Ovary (tissue), 7 donors: ENCODE measurements at regions not wholly inside any gene's neighbourhood (a gene's known extent, or its start where the extent isn't known, plus 50 kb on each side); places are given as distances from the start of the nearest gene placed in this dataset.

ENCODE experiments used
- DNase-seq, 5 donors: peaks; one replicate each; pipeline ENCODE4 v3.0.0-alpha.2; 2019 to 2020
- H3K27ac ChIP-seq, 2 donors: fragments of 200-600 bp; one replicate each; pipeline versions ENCODE4 v1.5.1 to v1.8.0; 2019 to 2022
- H3K27me3 ChIP-seq: fragments of 200-600 bp; one replicate; pipeline ENCODE4 v1.8.0; 2022
- H3K36me3 ChIP-seq: fragments of 200-600 bp; sonication (generic); one replicate; pipeline ENCODE4 v1.5.1; 2019
- H3K4me1 ChIP-seq: one replicate; pipeline ENCODE4 v1.8.1; 2013; ENCODE audit warnings: mild to moderate bottlenecking, moderate library complexity; ENCODE audit not compliant: insufficient read depth
- H3K4me3 ChIP-seq: fragments of 200-600 bp; sonication (generic); one replicate; pipeline ENCODE4 v1.5.1; 2017
- H3K9me3 ChIP-seq, 2 donors: fragments of 200-600 bp in 1 of 2; sonication (generic) in 1 of 2; one replicate each; pipeline versions ENCODE4 v1.5.1 to v1.8.1; 2013 to 2019; ENCODE audit warnings: mild to moderate bottlenecking in 1 of 2, moderate library complexity in 1 of 2
- CTCF ChIP-seq, 3 donors: fragments of 450-650 bp in 2 of 3; fragments of 200-600 bp in 1 of 3; IDR thresholded peaks; one replicate each; pipeline versions ENCODE4 v1.5.1 to v1.8.0; 2016 to 2022; ENCODE audit warnings: antibody characterized with exemption in 3 of 3, mild to moderate bottlenecking in 1 of 3
- EP300 ChIP-seq: sonication (generic); formaldehyde crosslinking; IDR thresholded peaks from one replicate; pipeline ENCODE4 v1.6.1; 2017; ENCODE audit warnings: antibody characterized with exemption
- POLR2A ChIP-seq: fragments of 450-650 bp; IDR thresholded peaks from one replicate; pipeline ENCODE4 v1.6.1; 2017; ENCODE audit warnings: antibody characterized with exemption, mild to moderate bottlenecking, moderate library complexity
- WGBS, 3 donors: extraction: QIAGEN DNeasy Blood & Tissue Kit in 1 of 3; methylation state at CpG; one replicate each; pipeline versions ENCODE4 v1.1.5 to v1.1.7; 2013 to 2017; 5-methylcytosine and 5-hydroxymethylcytosine counted together
- intact Hi-C, 4 donors: fragments of 100-400 bp; cut with DNase I; formaldehyde crosslinking; loops; one replicate each; pipeline versions ENCODE4 v1.11.0 to v1.15.1; 2022 to 2023
- donor health status: DM: no; HTN: no; CAD: no; lungs with moderate emphysema.
- donor health status: DM: no; HTN: no; CAD: no.
- donor health status: Bipolar disorder and iron deficiency.
- donor health status: DM: no; HTN: no; CAD: no.
- donor health status: DM: yes; HTN: yes; CAD: no.

GRCh38 chr3:86180696-86181095 lies 810.3 kb downstream of the VGLL3 start:
- no peaks in the 10 kb centered on the region for H3K4me1 ChIP-seq
- no peaks in the 10 kb centered on the region for H3K9me3 ChIP-seq
- no peak for TF ChIP-seq EP300
- TF ChIP-seq CTCF (IDR thresholded peaks at IDR 0.05), result no peak
- TF ChIP-seq POLR2A, result no peak
- H3K36me3 ChIP-seq, result no peaks in the 10 kb centered on the region
- intact Hi-C loops, result no loop called here
- H3K27ac ChIP-seq, result no peak overlapping the region
- DNase-seq, result no peak
- 53 to 58% (median 56%) methylated on average over 2 of the region's 2 CpGs for WGBS, 3 donors
- H3K27me3 ChIP-seq, result no peaks in the 10 kb centered on the region
- H3K4me3 ChIP-seq, result no peak overlapping the region

- H3K36me3 ChIP-seq, result no peaks in the 10 kb centered on the region
- TF ChIP-seq POLR2A, result no peak
- TF ChIP-seq EP300, result no peak
- no peak for TF ChIP-seq CTCF (IDR thresholded peaks at IDR 0.05)
- intact Hi-C loops, result no loop called here
- no peak overlapping the region for H3K27ac ChIP-seq
- no peak overlapping the region for H3K4me3 ChIP-seq
- 59 to 78% (median 63%) methylated on average over 6 of the region's 6 CpGs for WGBS, 3 donors
- no peaks in the 10 kb centered on the region for H3K27me3 ChIP-seq
- DNase-seq, result no peak
- H3K9me3 ChIP-seq, result no peaks in the 10 kb centered on the region
- H3K4me1 ChIP-seq, result no peaks in the 10 kb centered on the region
Measured at GRCh38 chr3:86178095-86178494, 812.9 kb downstream of the VGLL3 start.

- H3K9me3 ChIP-seq, result no peaks in the 10 kb centered on the region
- H3K27me3 ChIP-seq, result no peaks in the 10 kb centered on the region
- no peaks in the 10 kb centered on the region for H3K36me3 ChIP-seq
- H3K27ac ChIP-seq, result no peak overlapping the region
- 89 to 97% (median 95%) methylated on average over 3 of the region's 3 CpGs for WGBS, 3 donors
- intact Hi-C loops, result no loop called here
- H3K4me3 ChIP-seq, result no peak overlapping the region
- TF ChIP-seq CTCF (IDR thresholded peaks at IDR 0.05), result no peak
- DNase-seq, result no peak
- H3K4me1 ChIP-seq, result no peaks in the 10 kb centered on the region
Measured at GRCh38 chr3:86176445-86176784, 814.5 kb downstream of the VGLL3 start.

GRCh38 chr3:86175593-86176444 lies 815.1 kb downstream of the VGLL3 start:
- intact Hi-C loops, result no loop called here
- no peak for TF ChIP-seq CTCF (IDR thresholded peaks at IDR 0.05)
- no peak for TF ChIP-seq POLR2A
- TF ChIP-seq EP300, result no peak
- no peaks in the 10 kb centered on the region for H3K27me3 ChIP-seq
- H3K4me3 ChIP-seq, result no peak overlapping the region
- no peaks in the 10 kb centered on the region for H3K36me3 ChIP-seq
- no peak overlapping the region for H3K27ac ChIP-seq
- no peak for DNase-seq
- no peaks in the 10 kb centered on the region for H3K4me1 ChIP-seq
- 77 to 82% (median 81%) methylated on average over 7 of the region's 7 CpGs for WGBS, 3 donors
- no peaks in the 10 kb centered on the region for H3K9me3 ChIP-seq
